Suprapubic skin (tissue), 4 donors: ENCODE measurements at regions not wholly inside any gene's neighbourhood (a gene's known extent, or its start where the extent isn't known, plus 50 kb on each side); places are given as distances from the start of the nearest gene placed in this dataset.

Experiments used
- CTCF ChIP-seq, 2 donors: fragments of 200-600 bp in 1 of 2; fragments of 450-650 bp in 1 of 2; sonication (generic) in 1 of 2; IDR thresholded peaks; one replicate each; pipeline ENCODE4 v1.5.1; 2016 to 2019; ENCODE audit warnings: antibody characterized with exemption in 2 of 2, mild to moderate bottlenecking in 1 of 2, moderate library complexity in 1 of 2
- POLR2A ChIP-seq, 2 donors: fragments of 450-650 bp; IDR thresholded peaks; one replicate each; pipeline ENCODE4 v1.6.1; 2017; ENCODE audit warnings: antibody characterized with exemption in 2 of 2, mild to moderate bottlenecking in 2 of 2, moderate library complexity in 2 of 2
- POLR2AphosphoS5 ChIP-seq, 3 donors: sonication (generic); formaldehyde crosslinking; IDR thresholded peaks; one replicate each; pipeline ENCODE4 v1.6.1; 2017; ENCODE audit warnings: antibody characterized with exemption in 3 of 3

GRCh38 chr21:23639721-23640120 lies 1967.6 kb downstream of the MRPL39 start:
- TF ChIP-seq CTCF (IDR thresholded peaks at IDR 0.05) (no peak), POLR2A (IDR thresholded peaks at IDR 0.05) (no peak), POLR2AphosphoS5 (IDR thresholded peaks at IDR 0.05) (no peak)
